DOHH2 (cell line): ENCODE measurements at regions not wholly inside any gene's neighbourhood (a gene's known extent, or its start where the extent isn't known, plus 50 kb on each side); places are given as distances from the start of the nearest gene placed in this dataset.

ENCODE experiments used
- EZH2phosphoT487 ChIP-seq: fragments of 200-600 bp; sonication (generic); IDR thresholded peaks from 2 replicates; pipeline ENCODE4 v1.6.1; 2017; ENCODE audit warnings: borderline replicate concordance, mild to moderate bottlenecking, antibody characterized with exemption, low read length, moderate library complexity, mixed read lengths
- TF ChIP-seq, protein P1 (sequence below): fragments of 200-600 bp; sonication (generic); IDR thresholded peaks from one replicate; pipeline ENCODE4 v1.5.1; 2014; ENCODE audit warnings: antibody characterized with exemption, mild to moderate bottlenecking, low read depth, low read length; ENCODE audit not compliant: poor library complexity, severe bottlenecking

DNA sequence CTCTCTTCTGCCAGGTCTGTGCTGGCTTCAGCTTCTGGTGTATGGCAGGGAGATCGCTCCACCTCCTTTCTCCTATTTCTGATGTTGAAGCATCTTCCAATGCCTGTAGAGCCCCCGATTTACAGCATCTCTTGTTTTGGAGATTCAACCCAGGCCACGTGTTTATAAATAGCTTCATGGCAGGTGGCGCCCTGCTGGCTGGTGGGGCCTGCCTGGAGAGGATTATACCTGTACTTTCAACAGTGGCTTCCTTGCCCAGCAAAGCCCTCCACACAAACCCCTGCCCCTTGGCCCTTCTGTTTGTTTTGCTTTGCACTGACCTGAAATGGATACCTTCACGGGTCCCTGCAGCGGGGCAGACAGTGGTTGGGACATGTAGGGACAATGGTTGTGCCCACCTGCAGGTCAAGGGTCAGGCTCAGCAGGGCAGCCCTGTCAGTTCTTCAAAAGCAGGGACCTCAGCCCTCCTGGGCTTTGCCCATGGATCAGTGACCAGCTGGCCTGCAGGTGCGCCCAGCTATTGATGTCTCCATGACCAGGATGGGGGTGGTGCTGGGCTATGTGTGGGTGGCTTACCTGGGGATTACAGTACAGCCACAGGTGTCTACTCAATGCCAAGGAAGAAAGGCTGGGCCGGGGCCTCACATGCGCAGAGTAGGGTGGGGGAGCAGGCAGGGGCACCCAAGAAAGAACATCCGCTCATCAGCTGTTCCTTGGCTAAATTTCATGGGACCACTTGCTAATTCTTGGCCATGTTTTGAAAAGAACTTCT lies 112.7 kb upstream of the PRR23C start:
- TF ChIP-seq, protein P1, sequence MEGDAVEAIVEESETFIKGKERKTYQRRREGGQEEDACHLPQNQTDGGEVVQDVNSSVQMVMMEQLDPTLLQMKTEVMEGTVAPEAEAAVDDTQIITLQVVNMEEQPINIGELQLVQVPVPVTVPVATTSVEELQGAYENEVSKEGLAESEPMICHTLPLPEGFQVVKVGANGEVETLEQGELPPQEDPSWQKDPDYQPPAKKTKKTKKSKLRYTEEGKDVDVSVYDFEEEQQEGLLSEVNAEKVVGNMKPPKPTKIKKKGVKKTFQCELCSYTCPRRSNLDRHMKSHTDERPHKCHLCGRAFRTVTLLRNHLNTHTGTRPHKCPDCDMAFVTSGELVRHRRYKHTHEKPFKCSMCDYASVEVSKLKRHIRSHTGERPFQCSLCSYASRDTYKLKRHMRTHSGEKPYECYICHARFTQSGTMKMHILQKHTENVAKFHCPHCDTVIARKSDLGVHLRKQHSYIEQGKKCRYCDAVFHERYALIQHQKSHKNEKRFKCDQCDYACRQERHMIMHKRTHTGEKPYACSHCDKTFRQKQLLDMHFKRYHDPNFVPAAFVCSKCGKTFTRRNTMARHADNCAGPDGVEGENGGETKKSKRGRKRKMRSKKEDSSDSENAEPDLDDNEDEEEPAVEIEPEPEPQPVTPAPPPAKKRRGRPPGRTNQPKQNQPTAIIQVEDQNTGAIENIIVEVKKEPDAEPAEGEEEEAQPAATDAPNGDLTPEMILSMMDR: no peak
- no peak for TF ChIP-seq EZH2phosphoT487
